Heart left ventricle (tissue), 16 donors: ENCODE measurements at regions not wholly inside any gene's neighbourhood (a gene's known extent, or its start where the extent isn't known, plus 50 kb on each side); places are given as distances from the start of the nearest gene placed in this dataset.
A peak's percentile ranks its signal among the peaks of the same experiment; 100 is the strongest.

ENCODE experiments used
- ATAC-seq, 4 donors: fragments of 200-7000 bp; cut with Tn5 transposase; one replicate each; pipeline ENCODE4 v1.9.1; 2020 to 2022; ENCODE audit warnings: moderate library complexity in 4 of 4, mild to moderate bottlenecking in 3 of 4, moderate number of reproducible peaks in 1 of 4
- DNase-seq, 5 donors: peaks; one replicate each; pipeline ENCODE4 v3.0.0-alpha.2; 2020
- H3K27ac ChIP-seq, 12 donors: fragments of 200-600 bp; sonication (generic) in 4 of 12; one replicate each; pipeline versions ENCODE4 v1.5.0 to v1.8.0; 2016 to 2022; ENCODE audit warnings: mild to moderate bottlenecking in 2 of 12
- H3K27me3 ChIP-seq, 9 donors: fragments of 200-600 bp; sonication (generic) in 2 of 9; one replicate each; pipeline versions ENCODE4 v1.5.1 to v1.8.0; 2016 to 2022; ENCODE audit warnings: mild to moderate bottlenecking in 3 of 9
- H3K36me3 ChIP-seq, 9 donors: fragments of 200-600 bp; sonication (generic) in 2 of 9; one replicate each; pipeline versions ENCODE4 v1.5.0 to v1.8.0; 2018 to 2022; ENCODE audit warnings: mild to moderate bottlenecking in 2 of 9
- H3K4me1 ChIP-seq, 12 donors: fragments of 200-600 bp; sonication (generic) in 4 of 12; one replicate each; pipeline versions ENCODE4 v1.5.0 to v1.8.0; 2016 to 2022; ENCODE audit warnings: mild to moderate bottlenecking in 3 of 12
- H3K4me3 ChIP-seq, 12 donors: fragments of 200-600 bp; sonication (generic) in 4 of 12; one replicate each; pipeline versions ENCODE4 v1.5.0 to v1.8.0; 2017 to 2022; ENCODE audit warnings: mild to moderate bottlenecking in 9 of 12, moderate library complexity in 4 of 12
- H3K9me3 ChIP-seq, 12 donors: fragments of 200-600 bp; sonication (generic) in 4 of 12; one replicate each; pipeline versions ENCODE4 v1.5.0 to v1.8.0; 2016 to 2022; ENCODE audit warnings: mild to moderate bottlenecking in 1 of 12
- POLR2A ChIP-seq, 2 donors: fragments of 450-650 bp; IDR thresholded peaks; one replicate each; pipeline ENCODE4 v1.6.1; 2017; ENCODE audit warnings: antibody characterized with exemption in 2 of 2, mild to moderate bottlenecking in 2 of 2, moderate library complexity in 2 of 2
- WGBS, 4 donors: extraction: QIAGEN DNeasy Blood & Tissue Kit in 2 of 4; methylation state at CpG; one replicate each; pipeline versions ENCODE4 v1.1.5 to v1.1.7; 2013 to 2018; 5-methylcytosine and 5-hydroxymethylcytosine counted together
- intact Hi-C, 10 donors: fragments of 100-400 bp; cut with DNase I; formaldehyde crosslinking; loops; one replicate each; pipeline versions ENCODE4 v1.11.1 to v1.14.2; 2022
- TF ChIP-seq, protein P1 (sequence below), 12 donors: fragments of 200-600 bp; sonication (generic) in 4 of 12; IDR thresholded peaks; one replicate each; pipeline versions ENCODE4 v1.5.0 to v1.8.0; 2018 to 2022; ENCODE audit warnings: antibody characterized with exemption in 12 of 12, mild to moderate bottlenecking in 5 of 12
- donor health status: ischemic (EF 13 %, LVEDD 7.1; RV severe dilation, severe dysfunction).
- donor health status: healthy with polysubstance abuse.
- donor health status: DM: no; HTN: yes; CAD: no.
- donor health status: DM: no; HTN: no; CAD: no.
- donor health status: ischemic (EF 25% LVEDD 6.9; RV normal size, moderate dysfunction).
- donor health status: ischemic (EF 25% LVEDD 5.7; RV mildly dilated, moderate dysfunction).
- donor health status: healthy.
- donor health status: DM: yes; HTN: yes; CAD: no.
- donor health status: ischemic (EF 35%, LVEDD 5.7; RV mildly dilated, moderate dysfunction).
- donor health status: nonischemic (EF 11% LVEDD 7.7; RV severe dilation, severe dysfunction).
- donor health status: DM: yes; HTN: yes; CAD: no.
- donor health status: PGD.
- donor health status: ischemic (EF 29% LVEDD 5.4; RV normal size, mild dysfunction).
- donor health status: nonischemic (EF 23%, LVEDD 6.1; RV moderate dilation, normal function).

DNA sequence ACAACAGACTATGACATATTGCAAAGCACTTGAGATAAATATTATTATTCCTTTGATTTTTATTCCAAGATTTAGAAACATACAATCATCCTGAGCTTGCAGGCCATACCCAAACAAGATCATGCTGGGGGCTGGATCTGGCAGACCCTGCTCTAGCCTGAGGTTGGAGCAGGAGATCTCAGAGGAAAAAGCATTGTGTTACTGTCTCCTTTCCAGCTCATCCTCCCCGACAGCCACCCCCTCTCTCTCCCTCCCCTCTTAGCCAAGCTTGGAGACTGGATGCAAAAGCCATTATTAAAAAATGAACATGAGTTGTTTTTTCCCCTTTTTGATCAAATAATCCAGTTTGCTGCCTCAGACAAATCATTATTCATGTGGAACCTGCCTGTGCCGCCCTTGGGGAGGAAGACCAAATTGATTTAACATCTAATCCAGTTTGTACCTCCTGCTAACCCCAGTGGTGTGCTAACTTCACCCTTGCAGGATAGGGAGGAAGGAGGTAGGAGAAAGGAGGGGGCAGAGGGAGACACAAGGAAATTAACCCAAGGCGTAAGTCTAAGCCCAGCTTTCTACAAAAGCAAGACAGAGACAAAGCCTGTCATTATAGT lies 565.8 kb upstream of the TBX3 start:
- ATAC-seq (no peak), DNase-seq (no peak)
- no peaks in the 10 kb centered on the region for H3K9me3 ChIP-seq
- H3K27me3 ChIP-seq: no peaks in the 10 kb centered on the region
- WGBS, 4 donors: 65 to 73% (median 69%) methylated on average over 3 of the region's 3 CpGs
- no peak overlapping the region for H3K4me3 ChIP-seq
- H3K4me1 ChIP-seq: no peaks in the 10 kb centered on the region
- no peak overlapping the region for H3K27ac ChIP-seq
- H3K36me3 ChIP-seq: no peaks in the 10 kb centered on the region
- intact Hi-C loops: no loop called here
- TF ChIP-seq, protein P1, sequence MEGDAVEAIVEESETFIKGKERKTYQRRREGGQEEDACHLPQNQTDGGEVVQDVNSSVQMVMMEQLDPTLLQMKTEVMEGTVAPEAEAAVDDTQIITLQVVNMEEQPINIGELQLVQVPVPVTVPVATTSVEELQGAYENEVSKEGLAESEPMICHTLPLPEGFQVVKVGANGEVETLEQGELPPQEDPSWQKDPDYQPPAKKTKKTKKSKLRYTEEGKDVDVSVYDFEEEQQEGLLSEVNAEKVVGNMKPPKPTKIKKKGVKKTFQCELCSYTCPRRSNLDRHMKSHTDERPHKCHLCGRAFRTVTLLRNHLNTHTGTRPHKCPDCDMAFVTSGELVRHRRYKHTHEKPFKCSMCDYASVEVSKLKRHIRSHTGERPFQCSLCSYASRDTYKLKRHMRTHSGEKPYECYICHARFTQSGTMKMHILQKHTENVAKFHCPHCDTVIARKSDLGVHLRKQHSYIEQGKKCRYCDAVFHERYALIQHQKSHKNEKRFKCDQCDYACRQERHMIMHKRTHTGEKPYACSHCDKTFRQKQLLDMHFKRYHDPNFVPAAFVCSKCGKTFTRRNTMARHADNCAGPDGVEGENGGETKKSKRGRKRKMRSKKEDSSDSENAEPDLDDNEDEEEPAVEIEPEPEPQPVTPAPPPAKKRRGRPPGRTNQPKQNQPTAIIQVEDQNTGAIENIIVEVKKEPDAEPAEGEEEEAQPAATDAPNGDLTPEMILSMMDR (IDR thresholded peaks at IDR 0.05): no peak
- no peak for TF ChIP-seq POLR2A (IDR thresholded peaks at IDR 0.05)

DNA sequence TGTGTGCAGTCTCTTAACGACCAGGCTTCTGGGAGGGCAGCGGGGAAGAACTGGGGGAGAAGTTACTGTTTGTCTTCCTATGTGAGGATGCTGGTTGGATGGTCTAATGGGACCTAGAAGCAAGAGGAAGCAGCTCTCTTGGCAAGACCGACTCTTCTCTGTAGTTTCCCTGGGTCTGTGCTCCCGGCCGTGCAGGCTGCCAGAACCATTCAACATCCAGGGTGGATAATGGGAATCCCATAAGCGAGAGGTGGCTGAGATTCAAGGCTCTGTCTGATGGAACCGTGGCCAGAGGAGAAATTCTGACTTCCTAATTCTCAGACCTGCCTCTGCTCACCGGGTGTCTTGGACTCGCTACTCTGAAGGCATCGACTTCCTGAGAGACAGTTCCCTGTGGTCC lies 561.0 kb upstream of the TBX3 start:
- intact Hi-C loops: no loop called here
- no peaks in the 10 kb centered on the region for H3K27me3 ChIP-seq
- DNase-seq: peak in 3 of 5 donors; percentile 8 to 28 (median 25)
- TF ChIP-seq, protein P1 (IDR thresholded peaks at IDR 0.05): no peak
- TF ChIP-seq POLR2A (IDR thresholded peaks at IDR 0.05): no peak
- no peaks in the 10 kb centered on the region for H3K36me3 ChIP-seq
- no peak overlapping the region for H3K27ac ChIP-seq
- H3K4me1 ChIP-seq: no peaks in the 10 kb centered on the region
- no peak overlapping the region for H3K4me3 ChIP-seq
- peak in 1 of 4 donors; percentile 75 for ATAC-seq
- 55 to 60% (median 58%) methylated on average over 10 of the region's 10 CpGs for WGBS, 4 donors
- H3K9me3 ChIP-seq: no peaks in the 10 kb centered on the region

DNA sequence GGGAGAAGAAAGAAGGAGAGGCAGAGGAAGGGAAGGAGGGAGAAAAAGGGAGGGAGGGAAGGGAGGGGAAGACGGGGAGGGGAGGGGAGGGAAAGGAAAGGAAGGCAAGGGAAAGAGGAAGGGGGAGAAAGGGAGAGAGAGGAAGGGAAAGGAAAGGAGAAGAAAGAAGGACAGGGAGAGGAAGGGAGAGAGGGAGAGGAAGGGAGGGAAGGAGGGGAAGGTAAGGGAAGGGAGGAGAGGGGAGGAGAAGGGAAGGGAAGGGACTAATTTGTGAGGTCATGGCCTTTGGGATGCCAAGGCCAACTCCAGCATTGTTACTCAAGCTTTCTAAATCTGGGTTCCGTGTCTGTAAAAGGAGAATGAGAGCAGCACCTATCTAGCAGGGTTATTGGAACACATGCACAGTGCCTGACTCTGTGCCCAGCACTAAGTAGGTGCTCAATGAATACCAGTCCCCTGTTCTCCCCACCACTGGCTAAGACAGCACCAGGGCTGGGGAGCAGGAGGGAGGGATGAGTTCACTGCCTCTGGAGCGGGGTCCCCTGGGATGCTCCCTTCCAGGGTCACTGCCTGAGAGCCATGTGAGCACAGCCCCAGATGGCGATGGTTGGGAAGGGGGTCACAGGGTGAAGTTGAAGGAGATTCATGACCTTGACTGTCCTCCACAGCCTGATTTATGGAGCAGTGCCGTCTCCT lies 560.1 kb upstream of the TBX3 start:
- DNase-seq (peak in 1 of 5 donors; percentile 62), ATAC-seq (no peak)
- Histone ChIP-seq H3K27me3 (no peaks in the 10 kb centered on the region), H3K36me3 (no peaks in the 10 kb centered on the region), H3K27ac (no peak overlapping the region), H3K9me3 (no peaks in the 10 kb centered on the region), H3K4me1 (no peaks in the 10 kb centered on the region), H3K4me3 (no peak overlapping the region)
- WGBS, 4 donors: 82 to 87% (median 82%) methylated on average over 5 of the region's 5 CpGs
- no peak for TF ChIP-seq POLR2A (IDR thresholded peaks at IDR 0.05)
- TF ChIP-seq, protein P1 (IDR thresholded peaks at IDR 0.05): no peak
- intact Hi-C loops: no loop called here

DNA sequence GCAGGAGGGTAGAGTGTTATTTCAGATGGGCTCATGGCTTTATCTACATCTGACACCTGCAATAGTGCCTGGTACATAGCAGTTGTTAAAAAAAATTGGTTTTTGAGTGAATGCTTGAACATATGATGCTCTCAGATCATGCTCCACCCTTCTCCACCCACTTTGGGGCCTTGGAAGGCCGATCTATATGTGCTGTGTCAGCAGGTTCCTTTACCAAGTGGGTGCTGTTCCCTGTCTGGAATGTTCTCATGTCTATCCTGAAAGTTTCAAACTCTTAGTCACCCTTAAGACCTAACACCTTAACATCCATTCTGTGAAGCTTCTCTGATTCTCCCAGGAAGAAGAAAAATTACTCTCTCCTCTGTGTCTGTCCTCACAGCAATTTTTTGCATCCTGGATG lies 556.3 kb upstream of the TBX3 start:
- ATAC-seq (no peak), DNase-seq (no peak)
- H3K27ac ChIP-seq: no peak overlapping the region
- H3K9me3 ChIP-seq: no peaks in the 10 kb centered on the region
- intact Hi-C loops: no loop called here
- H3K36me3 ChIP-seq: no peaks in the 10 kb centered on the region
- WGBS, 4 donors: 63 to 84% (median 81%) methylated on average over 1 of the region's 1 CpG
- no peak for TF ChIP-seq POLR2A (IDR thresholded peaks at IDR 0.05)
- TF ChIP-seq, protein P1 (IDR thresholded peaks at IDR 0.05): no peak
- H3K27me3 ChIP-seq: no peaks in the 10 kb centered on the region
- no peak overlapping the region for H3K4me3 ChIP-seq
- H3K4me1 ChIP-seq: no peaks in the 10 kb centered on the region
